HepG2 (cell line): ENCODE measurements at regions not wholly inside any gene's neighbourhood (a gene's known extent, or its start where the extent isn't known, plus 50 kb on each side); places are given as distances from the start of the nearest gene placed in this dataset.

Experiments used
- ATAC-seq: fragments of 200-7000 bp; cut with Tn5 transposase; 3 replicates; pipeline ENCODE4 v1.9.1; 2020; ENCODE audit warnings: mild to moderate bottlenecking, moderate library complexity
- BruUV-seq: library from RNA; stranded (reverse); fragments of 400-500 nt; replicated peaks from 2 replicates; lab custom pipeline; 2021; lab: Mats Ljungman, UMichigan
- CTCF ChIA-PET: fragments of 300-600 bp; formaldehyde crosslinking; extraction: SDS; loops from one replicate; lab custom pipeline; 2021; ENCODE audit warnings: low total read pairs, inconsistent platforms, low intra/inter-chr PET ratio; lab: Yijun Ruan, JAX
- POLR2A ChIA-PET: fragments of 350-600 bp; sonication (Branson Sonifier 250); formaldehyde crosslinking; loops from one replicate; lab custom pipeline; 2020; ENCODE audit warnings: antibody characterized with exemption, inconsistent platforms; lab: Yijun Ruan, JAX
- DNase-seq: peaks from one replicate; pipeline ENCODE4 v3.0.0-alpha.2; 2015; ENCODE audit warnings: low spot score
- FAIRE-seq: peaks from 3 replicates; lab custom pipeline; 2011; peaks lifted over from hg19 to GRCh38; lab: Jason Lieb, UNC
- H2AFZ ChIP-seq: one replicate; pipeline ENCODE4 v1.6.1; 2011; ENCODE audit warnings: low read length, inconsistent platforms
- H3K27ac ChIP-seq: fragments of 300-600 bp; 3 replicates; pipeline ENCODE4 v1.8.0; 2011; ENCODE audit warnings: mixed run types, mild to moderate bottlenecking, mixed read lengths, low read length, inconsistent platforms; ENCODE audit not compliant: insufficient read depth; ENCODE audit errors: extremely low read length
- H3K27me3 ChIP-seq, 2 experiments: fragments of 200-600 bp in 1 of 2; 2 replicates in 1 of 2; 3 replicates in 1 of 2; pipeline versions ENCODE4 v1.6.0 to v1.8.0; 2011; ENCODE audit warnings: low read length in 2 of 2, mild to moderate bottlenecking in 2 of 2, moderate library complexity in 2 of 2, inconsistent platforms in 1 of 2; ENCODE audit not compliant: insufficient read depth in 2 of 2, control insufficient read depth in 1 of 2
- H3K36me3 ChIP-seq, 2 experiments: fragments of 200-600 bp in 1 of 2; replicated peaks in 1 of 2; 2 replicates in 1 of 2; 3 replicates in 1 of 2; pipeline versions ENCODE4 v1.5.1 to v1.8.0; 2011; ENCODE audit warnings: low read length in 2 of 2, inconsistent platforms in 1 of 2; ENCODE audit not compliant: insufficient read depth in 2 of 2, control insufficient read depth in 1 of 2
- H3K4me1 ChIP-seq: 2 replicates; pipeline ENCODE4 v1.5.1; 2012; ENCODE audit warnings: low read length, inconsistent platforms; ENCODE audit not compliant: insufficient read depth
- H3K4me2 ChIP-seq: 2 replicates; pipeline ENCODE4 v1.6.0; 2011; ENCODE audit warnings: low read depth, low read length, inconsistent platforms
- H3K4me3 ChIP-seq, 3 experiments: fragments of 200-600 bp in 1 of 3; sonication (generic), shearing (Covaris generic) in 1 of 3; replicated peaks in 1 of 3; 2 replicates each; pipeline ENCODE4 v1.5.1; 2011 to 2016; ENCODE audit warnings: low read length in 3 of 3, inconsistent platforms in 2 of 3, low read depth in 2 of 3, mild to moderate bottlenecking in 2 of 3, control low read depth in 1 of 3, mixed read lengths in 1 of 3; ENCODE audit not compliant: insufficient read depth in 1 of 3
- H3K79me2 ChIP-seq: one replicate; pipeline ENCODE4 v1.6.1; 2011; ENCODE audit warnings: low read length, inconsistent platforms; ENCODE audit not compliant: insufficient read depth
- H3K9ac ChIP-seq: 2 replicates; pipeline ENCODE4 v1.6.0; 2011; ENCODE audit warnings: mild to moderate bottlenecking, low read depth, low read length, inconsistent platforms; ENCODE audit not compliant: insufficient read depth
- H3K9me3 ChIP-seq: 2 replicates; pipeline ENCODE4 v1.5.1; 2012; ENCODE audit warnings: mild to moderate bottlenecking, low read length
- H4K20me1 ChIP-seq: 2 replicates; pipeline ENCODE4 v1.6.0; 2011; ENCODE audit warnings: inconsistent platforms, mild to moderate bottlenecking, low read length, moderate library complexity; ENCODE audit not compliant: insufficient read depth
- CENPX ChIP-seq: sonication (generic); formaldehyde crosslinking; IDR thresholded peaks from 2 replicates; pipeline ENCODE4 v1.9.0; 2021; ENCODE audit warnings: mild to moderate bottlenecking, missing genetic modification reagents, moderate library complexity
- ESRRA ChIP-seq: sonication (generic); formaldehyde crosslinking; IDR thresholded peaks from 2 replicates; pipeline ENCODE4 v1.5.1; 2020; ENCODE audit warnings: mild to moderate bottlenecking, low read depth, missing genetic modification reagents
- NCOA1 ChIP-seq: sonication (generic); formaldehyde crosslinking; IDR thresholded peaks from 2 replicates; pipeline ENCODE4 v1.9.0; 2021; ENCODE audit warnings: missing genetic modification reagents
- PRPF4 ChIP-seq: fragments of 200-400 bp; formaldehyde crosslinking; IDR thresholded peaks from 2 replicates; pipeline ENCODE4 v1.6.1; 2016; ENCODE audit warnings: low read length, low read depth; ENCODE audit not compliant: poor library complexity, severe bottlenecking
- ZFP36L2 ChIP-seq: sonication (generic); formaldehyde crosslinking; IDR thresholded peaks from 2 replicates; pipeline ENCODE4 v1.4.0; 2020; ENCODE audit warnings: missing genetic modification reagents
- ZFP91 ChIP-seq: sonication (generic); formaldehyde crosslinking; IDR thresholded peaks from 2 replicates; pipeline ENCODE4 v1.9.0; 2022; ENCODE audit warnings: missing genetic modification reagents, mild to moderate bottlenecking, borderline replicate concordance
- ZGPAT ChIP-seq: IDR thresholded peaks from 2 replicates; pipeline ENCODE4 v1.6.1; 2016; ENCODE audit warnings: mild to moderate bottlenecking
- ZNF143 ChIP-seq: sonication (generic); formaldehyde crosslinking; IDR thresholded peaks from 2 replicates; pipeline ENCODE4 v1.4.0; 2020; ENCODE audit warnings: missing genetic modification reagents
- ZNF33B ChIP-seq: sonication (generic); formaldehyde crosslinking; IDR thresholded peaks from 2 replicates; pipeline ENCODE4 v1.5.1; 2020; ENCODE audit warnings: mild to moderate bottlenecking, missing genetic modification reagents
- ZNF343 ChIP-seq: sonication (generic); formaldehyde crosslinking; IDR thresholded peaks from 2 replicates; pipeline ENCODE4 v1.4.0; 2020; ENCODE audit warnings: mild to moderate bottlenecking, missing genetic modification reagents
- ZNF800 ChIP-seq: sonication (generic); formaldehyde crosslinking; IDR thresholded peaks from 2 replicates; pipeline ENCODE4 v1.4.0; 2020; ENCODE audit warnings: missing genetic modification reagents
- WGBS: methylation state at CpG from one replicate; pipeline ENCODE4 v1.1.6; 2017; ENCODE audit warnings: low lambda C conversion rate; 5-methylcytosine and 5-hydroxymethylcytosine counted together
- in situ Hi-C: cut with HindIII; loops from 2 replicates; pipeline ENCODE4 v1.10.0; 2017; ENCODE audit warnings: low pct_unique_long_range_greater_than_20kb; ENCODE audit not compliant: extremely low pct_ligation_motif_present
- intact Hi-C: fragments of 100-400 bp; cut with micrococcal nuclease; formaldehyde crosslinking; loops from one replicate; pipeline ENCODE4 v1.10.0; 2022; ENCODE audit not compliant: unreplicated experiment

- no peak for FAIRE-seq
- BruUV-seq: no TSS peak
- no peak overlapping the region for H2AFZ ChIP-seq
Observed at GRCh38 chr13:90360785-90361184, 986.7 kb upstream of the MIR17HG start.

GRCh38 chr13:90362707-90363106, 984.8 kb upstream of the MIR17HG start:
- Histone ChIP-seq H3K36me3 (no peaks in the 10 kb centered on the region), H3K79me2 (no peaks in the 10 kb centered on the region), H3K27ac (no peak overlapping the region), H3K9ac (no peak overlapping the region), H3K4me2 (no peak overlapping the region), H3K4me1 (no peaks in the 10 kb centered on the region), H2AFZ (no peak overlapping the region), H3K9me3 (peaks cover 40% of the 10 kb centered on the region), H3K27me3 (no peaks in the 10 kb centered on the region), H4K20me1 (no peaks in the 10 kb centered on the region), H3K4me3 (no peak overlapping the region)
- ChIA-PET POLR2A (no interaction called here), CTCF (no interaction called here)
- DNase-seq (no peak), FAIRE-seq (no peak), ATAC-seq (no peak)
- no TSS peak for BruUV-seq
- WGBS: 0% methylated on average over 1 of the region's 1 CpG
- intact Hi-C loops (no loop called here), in situ Hi-C loops (no loop called here)
- no peak for TF ChIP-seq ZNF33B (CRISPR knock-in tag)
- no peak for TF ChIP-seq ZGPAT (CRISPR knock-in tag)
- no peak for TF ChIP-seq NCOA1 (CRISPR knock-in tag)
- TF ChIP-seq ZNF143: no peak
- no peak for TF ChIP-seq ZFP91
- TF ChIP-seq PRPF4: no peak
- TF ChIP-seq ZNF800 (CRISPR knock-in tag): no peak
- TF ChIP-seq ESRRA: no peak

More at GRCh38 chr13:90360785-90361184, 986.7 kb upstream of the MIR17HG start:
- Histone ChIP-seq H3K79me2 (no peaks in the 10 kb centered on the region), H3K36me3 (no peaks in the 10 kb centered on the region), H3K4me3 (no peak overlapping the region), H3K9me3 (peaks cover 45% of the 10 kb centered on the region), H3K4me1 (no peaks in the 10 kb centered on the region), H3K27ac (no peak overlapping the region), H3K9ac (no peak overlapping the region), H4K20me1 (no peaks in the 10 kb centered on the region), H3K27me3 (no peaks in the 10 kb centered on the region), H3K4me2 (no peak overlapping the region)
- ChIA-PET CTCF (no interaction called here), POLR2A (no interaction called here)
- DNase-seq (no peak), ATAC-seq (no peak)
- TF ChIP-seq ZFP36L2 (CRISPR knock-in tag) (no peak), ZNF343 (CRISPR knock-in tag) (no peak), CENPX (CRISPR knock-in tag) (no peak)
- intact Hi-C loops (no loop called here), in situ Hi-C loops (no loop called here)
- WGBS: 0% methylated on average over 1 of the region's 1 CpG
